ENCODE measurements at regions not wholly inside any gene's neighbourhood (a gene's known extent, or its start where the extent isn't known, plus 50 kb on each side); places are given as distances from the start of the nearest gene placed in this dataset.
"Not testable (repeated sequence)": the region's sequence is repeated elsewhere in the genome, so short reads cannot be mapped to it uniquely, and the experiment has no call there.

DNA sequence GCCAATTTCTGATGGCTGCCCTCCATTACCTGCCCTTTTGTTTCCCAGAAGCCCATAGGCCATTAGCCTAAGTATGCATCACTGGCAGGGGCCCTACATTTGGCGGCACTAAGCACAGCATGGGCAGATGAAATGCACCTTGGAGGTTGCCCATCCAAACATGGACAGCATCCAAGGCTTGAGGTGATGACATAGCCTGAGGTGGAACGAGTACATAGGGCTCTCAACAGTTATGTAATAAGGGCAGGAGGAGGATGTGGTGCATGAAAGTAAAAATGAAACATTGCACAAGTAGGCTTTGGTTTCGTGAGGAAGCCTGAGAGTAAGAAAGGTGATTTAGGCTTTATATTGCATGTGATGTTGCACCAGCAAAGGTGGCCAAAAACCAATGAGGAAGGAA, 148.1 kb downstream of the FAM76B start:
- no peak for DNase-seq

DNA sequence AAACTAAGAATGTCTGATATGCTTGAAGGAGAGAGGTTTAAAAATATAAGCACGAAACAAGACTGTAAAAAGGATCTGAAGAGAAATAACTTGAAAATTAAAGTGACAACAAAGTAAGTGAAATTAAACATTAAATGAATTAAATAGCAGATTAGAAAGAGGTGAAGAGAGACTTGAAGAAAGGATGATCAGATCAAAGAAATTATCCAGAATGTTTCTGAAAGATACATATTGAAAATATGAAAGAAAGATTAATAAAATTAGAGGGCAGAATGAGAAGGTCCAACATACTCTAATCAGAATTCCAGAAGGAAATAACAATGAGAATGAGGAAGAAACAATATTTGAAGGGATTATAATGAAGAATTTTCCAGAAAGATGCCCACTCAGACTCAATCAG, 151.1 kb downstream of the FAM76B start:
- no peak for DNase-seq

DNA sequence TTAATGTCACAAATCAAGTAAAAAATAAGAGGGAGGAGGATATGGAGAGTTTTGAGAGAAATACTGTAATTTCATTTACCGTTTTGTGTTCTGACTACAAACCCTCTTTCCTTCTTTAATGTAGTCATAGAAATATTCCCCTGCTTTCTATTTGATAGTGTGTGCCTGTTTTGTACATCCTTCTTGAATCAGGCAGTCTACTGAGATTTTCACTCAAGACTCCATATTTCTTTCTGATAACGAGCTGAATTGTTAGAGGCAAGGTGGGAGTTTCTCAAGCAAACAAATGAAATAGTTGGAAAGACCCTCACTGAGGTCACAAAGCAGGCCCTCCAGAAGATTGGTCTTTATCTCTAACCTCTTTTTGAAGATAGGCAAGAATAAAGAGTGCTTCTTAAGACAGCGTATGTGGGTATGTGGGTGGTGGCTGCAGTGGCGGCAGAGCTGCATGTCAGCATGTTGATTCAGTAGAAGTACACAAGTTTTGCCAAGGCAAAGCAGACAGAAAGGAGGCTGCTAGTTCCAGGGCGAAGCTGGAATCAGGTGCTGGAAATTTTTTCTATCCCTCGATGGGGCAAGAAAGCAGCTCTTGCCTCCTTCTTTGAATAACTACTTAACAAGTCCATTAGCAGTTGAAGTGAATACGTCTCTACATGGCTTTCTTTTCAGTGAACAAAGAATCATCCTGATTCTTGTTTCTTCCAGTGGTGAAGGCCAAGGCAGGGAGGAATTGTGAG, 164.2 kb downstream of the FAM76B start:
- DNase-seq: no peak

DNA sequence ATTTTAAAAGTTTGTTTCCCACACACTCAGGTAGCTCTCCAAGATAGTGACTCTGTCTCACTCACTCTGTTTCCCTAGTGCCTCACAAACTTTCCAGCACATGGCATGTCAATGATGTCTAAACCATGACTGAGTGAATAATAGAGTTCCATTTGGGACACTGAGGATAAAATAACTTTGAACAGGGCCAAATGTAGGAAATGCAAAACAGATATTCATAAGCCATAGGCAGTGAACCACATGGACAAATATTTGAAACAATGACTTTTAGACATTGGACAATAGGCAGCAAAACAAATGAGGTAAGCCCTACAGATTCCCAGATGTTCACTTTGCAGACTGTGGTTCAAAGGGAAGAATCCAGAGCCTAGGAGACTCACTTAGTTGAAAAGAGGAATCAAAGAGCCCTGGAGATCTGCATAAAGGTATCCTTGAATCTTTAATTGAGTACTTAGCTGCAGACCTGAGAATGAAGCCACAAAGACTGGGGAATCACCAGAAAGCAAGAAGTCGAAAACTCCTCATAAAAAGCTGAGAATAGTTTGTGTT, 173.3 kb downstream of the FAM76B start:
- no peak for DNase-seq

DNA sequence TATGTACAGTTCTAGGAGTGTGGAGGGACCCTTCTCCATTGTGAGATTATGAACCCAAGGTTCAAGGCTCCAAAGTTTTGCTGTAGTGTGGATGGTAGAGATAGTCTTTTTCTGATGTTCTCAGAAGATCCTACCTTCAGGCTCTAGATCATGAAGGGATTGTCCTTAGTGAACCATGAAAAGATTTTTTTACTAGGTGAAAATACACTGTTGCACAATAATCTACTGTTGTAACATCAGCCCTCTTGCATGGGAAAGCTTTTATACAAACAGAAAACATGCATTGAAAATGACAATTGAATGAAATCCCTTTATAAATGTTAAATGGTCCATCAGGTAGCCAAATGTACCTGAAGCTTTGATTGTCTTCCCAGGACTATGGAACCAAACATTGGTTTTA, 177.8 kb downstream of the FAM76B start:
- no peak for DNase-seq

DNA sequence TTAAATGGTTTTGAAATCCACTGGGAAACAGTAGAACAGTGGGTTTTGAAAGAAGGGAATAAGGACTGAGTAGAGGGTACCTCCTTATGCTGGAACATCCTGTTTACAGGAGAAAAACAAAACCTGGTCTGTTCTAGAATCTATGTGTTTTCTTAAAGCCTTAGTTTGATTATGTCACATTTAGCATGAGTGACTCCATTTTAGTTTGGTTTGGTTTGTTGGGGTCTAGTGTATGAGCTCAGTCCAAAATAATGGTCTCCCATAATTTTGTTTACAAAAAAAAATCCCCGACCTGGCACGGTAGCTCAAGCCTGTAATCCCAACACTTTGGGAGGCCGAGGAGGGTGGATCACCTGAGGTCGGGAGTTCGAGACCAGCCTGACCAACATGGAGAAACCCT, 179.4 kb downstream of the FAM76B start:
- not testable (repeated sequence) for DNase-seq

DNA sequence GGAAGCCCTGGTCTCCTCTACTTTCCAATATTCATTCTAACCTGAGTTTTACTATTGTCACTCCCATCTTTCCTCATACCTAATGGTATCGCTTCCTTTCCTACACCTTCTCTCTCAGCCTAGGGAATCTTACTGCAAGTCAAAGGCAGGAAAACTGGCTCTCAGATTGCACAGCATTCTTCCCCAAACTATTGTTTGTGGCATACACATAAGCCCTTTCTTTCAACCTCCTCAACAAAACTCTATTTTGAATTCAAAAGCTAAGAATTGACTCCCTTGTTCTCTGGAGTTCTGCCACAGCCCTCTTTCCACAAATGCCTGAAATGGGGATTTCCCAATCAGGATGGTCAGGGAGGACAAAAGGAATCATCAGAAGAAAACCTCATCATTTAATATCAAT, 181.5 kb downstream of the FAM76B start:
- DNase-seq: no peak

DNA sequence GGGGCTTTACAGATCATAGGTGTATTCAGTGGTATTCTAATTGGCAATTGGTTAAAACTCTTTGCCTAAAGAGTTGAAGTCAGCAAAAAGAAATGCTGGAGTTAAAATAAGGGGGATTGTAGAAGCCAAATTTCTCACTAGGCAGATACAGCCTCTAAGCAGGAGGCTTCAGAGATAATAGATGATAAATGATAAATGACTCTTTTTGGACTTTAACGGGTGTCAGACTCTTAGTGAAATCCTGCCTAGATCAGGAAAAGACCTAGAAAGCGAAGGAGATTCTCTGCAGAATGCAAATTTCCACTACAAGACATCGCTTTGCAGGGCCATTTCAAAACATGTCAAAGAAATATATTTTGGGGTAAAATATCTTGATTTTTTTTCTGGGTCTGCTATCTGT, 182.8 kb downstream of the FAM76B start:
- DNase-seq: no peak

DNA sequence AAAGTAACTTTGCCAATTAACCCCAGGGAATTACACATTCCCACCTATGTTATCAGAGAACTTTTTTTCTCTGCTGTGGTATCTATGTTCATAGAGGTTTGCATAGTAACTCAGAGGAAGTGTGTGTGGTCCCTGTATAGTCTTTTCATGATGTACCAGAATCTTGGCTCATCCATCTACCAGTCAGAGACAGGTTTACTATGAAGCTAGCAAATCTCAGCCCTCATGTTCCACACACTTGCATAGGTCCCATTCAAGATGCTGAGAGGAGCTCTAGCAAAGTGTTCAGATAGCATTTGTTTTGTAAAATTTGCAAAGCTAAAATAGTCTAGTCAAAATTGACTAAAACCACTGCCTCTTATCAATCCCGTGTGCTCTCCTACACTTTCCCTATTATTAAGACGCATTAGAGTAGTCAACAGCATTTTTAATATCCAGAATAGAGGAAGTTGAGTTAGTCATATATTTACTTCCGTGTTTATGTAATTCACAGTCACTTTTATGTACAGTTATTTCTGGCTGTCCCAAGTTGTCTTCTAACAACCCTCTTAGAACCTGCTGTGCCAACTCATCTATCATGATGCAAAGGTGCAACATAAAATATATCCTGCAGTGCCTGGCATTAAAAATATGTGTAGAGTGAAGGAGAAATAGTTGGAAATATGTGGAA, 184.2 kb downstream of the FAM76B start:
- DNase-seq: no peak

DNA sequence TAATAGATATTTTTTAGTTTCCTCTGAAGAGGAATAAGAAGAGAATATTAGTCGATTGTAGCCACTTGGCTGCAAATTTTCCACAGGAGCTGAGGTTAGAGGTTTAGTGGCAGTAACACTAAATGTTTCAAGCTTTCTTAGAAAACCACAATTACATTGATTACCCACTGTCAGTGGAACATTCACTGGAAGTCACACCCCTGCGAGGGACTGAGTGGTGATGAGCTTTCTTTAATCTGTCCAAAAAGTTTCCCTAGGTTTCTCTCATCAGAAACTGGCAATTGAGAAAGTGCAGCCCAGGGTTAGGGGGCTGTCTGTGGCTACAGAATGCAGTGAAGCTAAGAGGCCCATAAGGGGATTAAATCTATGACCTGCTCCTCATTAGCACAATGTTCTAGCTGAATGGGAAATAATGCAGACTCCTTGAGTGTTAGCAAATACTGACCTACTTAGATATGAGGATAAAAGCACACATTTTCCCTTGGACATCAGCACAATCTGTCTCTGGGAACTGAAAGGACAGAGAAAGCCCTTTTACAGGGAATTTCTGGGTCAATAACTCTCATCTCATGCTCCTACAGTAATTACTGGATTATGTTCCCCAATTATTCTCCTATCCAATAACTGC, 189.5 kb downstream of the FAM76B start:
- DNase-seq: no peak

DNA sequence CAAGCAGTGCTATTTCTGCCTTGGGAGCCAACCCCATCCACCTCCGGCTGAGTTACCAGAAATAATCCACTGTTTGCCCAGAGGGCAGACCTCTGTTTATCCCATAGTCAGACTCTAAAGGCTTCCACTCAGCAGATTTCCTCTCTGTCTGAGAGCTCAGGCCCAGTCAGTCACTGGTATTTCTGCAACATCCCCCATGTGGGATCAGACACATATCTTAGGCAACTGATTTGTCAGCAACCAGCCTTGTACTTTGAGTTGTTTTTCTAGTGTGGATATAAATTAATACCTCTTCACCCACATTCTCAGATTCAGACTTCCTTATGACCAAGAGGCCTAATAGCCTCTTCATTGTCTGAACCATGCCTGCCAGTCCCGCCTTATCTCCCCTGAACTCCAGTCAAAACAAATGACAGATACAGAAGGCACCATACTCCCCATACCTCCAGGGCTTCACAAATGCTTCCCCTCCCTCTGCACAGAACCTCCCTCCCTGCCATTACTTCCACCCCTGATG, 193.6 kb downstream of the FAM76B start:
- DNase-seq: no peak

DNA sequence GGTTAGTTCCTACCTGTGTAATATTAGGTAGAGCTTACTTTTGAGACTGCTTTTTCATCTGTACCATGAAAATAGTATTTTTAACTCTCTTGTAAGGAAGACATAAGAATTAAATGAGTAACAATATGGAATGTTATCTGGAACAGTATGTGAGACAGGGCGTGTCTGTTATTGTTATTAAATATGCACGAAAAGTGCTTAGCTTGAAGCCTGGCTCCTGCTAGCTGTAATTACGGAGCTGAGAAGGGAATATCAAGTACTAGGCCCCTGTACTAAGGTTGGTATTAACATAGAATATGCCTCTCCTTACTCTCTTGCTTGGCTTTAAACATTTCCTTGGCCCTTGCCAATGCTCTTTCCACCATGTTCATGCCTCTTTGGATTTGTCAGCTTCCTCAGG, 194.0 kb downstream of the FAM76B start:
- DNase-seq: no peak

DNA sequence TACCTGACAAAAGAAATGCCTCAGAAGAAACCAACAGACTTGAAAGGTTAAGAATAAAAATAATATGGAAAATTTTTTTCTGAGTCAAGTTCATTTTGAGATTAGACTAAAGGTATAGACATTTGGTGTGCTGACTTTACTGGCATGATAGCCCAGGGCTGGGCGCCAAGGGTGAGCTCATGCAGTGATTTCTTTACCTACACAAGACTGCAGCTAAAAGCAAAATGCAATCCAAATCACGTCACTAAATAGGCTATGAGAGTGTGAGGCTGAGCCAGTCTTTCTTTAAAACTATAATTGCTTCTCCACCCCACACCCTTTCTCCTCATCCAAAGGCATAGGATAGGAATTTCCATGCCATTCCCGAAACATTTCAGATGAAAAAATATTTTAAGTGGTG, 196.5 kb downstream of the FAM76B start:
- no peak for DNase-seq

DNA sequence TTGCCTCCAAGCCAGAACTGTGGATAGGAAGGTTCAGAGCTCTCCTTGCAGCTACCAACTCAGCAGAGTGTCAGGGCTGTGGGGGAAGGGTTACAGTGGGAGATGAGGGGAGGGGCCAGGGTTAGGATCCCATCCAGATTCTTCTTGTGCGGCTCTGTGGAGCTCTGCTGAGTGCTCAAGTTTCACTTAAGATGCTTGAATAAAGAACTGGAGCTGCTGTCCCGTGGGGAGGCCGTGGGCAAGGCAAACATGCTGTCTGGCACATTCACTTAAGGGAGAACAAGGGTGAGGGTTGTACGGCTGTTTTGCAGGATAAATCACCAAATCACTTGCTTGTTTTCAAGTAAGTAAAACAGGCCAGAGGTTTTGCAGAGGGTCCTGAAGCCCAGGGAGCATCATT, 197.1 kb downstream of the FAM76B start:
- no peak for DNase-seq

DNA sequence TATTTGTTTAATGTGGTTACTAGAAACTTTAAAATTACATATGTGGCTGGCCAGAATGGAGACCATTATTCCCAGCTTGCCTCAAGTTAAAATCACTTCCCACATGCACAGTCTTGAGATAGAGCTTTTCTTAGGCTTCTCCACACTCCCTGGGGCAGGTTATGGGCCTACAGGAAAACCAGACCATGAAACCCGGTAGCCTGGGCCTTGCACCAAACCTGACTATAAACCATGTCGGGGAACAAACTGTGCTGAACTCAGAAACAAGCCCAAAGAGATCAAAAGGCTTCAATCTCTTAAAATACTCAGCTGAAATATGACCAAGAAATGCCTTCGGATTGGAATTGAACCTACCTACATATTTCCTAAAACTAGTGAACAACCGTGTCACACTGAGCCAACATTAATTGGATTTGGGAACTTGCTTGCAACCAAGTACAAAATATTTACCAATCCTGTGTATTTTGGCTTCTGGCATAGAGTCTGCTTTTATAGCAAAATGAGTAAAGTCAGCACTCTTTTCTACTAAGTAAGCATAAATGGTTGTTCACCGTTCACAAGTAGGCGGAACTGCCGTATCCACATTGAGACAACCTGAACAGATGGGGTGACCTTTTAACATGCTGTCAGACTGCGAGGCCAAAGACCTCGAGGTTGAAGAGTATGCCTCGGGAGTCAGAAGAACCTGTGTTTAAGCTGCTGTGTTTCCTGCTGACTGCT, 199.5 kb downstream of the FAM76B start:
- DNase-seq: no peak

DNA sequence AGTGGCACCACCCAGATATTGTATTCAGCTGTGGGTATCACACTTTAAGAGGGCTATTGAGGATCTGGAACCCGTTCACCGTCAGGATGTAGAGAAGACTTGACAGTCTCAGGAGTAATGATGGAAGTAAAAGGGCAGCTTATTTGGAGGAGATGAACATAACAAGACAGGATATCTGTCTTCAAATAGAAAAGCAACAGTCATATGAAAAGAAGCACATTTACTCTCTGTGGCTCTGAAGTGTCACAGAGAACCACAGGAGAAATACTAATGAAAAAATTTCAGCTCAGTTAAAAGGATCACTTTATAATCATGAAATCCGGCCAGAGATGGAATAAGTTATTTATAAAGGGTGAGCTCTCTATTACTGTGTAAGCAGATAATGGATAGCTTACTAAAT, 200.8 kb downstream of the FAM76B start:
- DNase-seq: no peak

DNA sequence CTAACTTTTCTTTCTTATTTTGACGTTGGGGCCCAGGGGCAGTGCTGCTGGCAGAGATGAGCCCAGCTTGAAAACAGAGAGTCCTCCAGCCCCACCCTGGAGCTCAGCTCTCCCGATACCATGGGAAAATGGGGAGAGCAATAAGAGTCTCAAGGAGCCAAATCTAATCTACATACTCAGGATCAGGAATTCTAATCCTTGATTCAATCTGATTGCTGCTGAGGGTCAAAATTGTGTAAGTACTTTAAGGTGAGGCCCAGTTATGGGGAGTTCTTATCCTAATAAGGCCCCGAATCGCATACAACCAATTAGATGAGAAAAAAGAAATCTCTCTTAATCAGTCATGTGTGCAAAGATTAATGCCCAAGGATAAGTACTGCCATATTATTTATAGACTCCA, 202.9 kb downstream of the FAM76B start:
- DNase-seq: no peak

DNA sequence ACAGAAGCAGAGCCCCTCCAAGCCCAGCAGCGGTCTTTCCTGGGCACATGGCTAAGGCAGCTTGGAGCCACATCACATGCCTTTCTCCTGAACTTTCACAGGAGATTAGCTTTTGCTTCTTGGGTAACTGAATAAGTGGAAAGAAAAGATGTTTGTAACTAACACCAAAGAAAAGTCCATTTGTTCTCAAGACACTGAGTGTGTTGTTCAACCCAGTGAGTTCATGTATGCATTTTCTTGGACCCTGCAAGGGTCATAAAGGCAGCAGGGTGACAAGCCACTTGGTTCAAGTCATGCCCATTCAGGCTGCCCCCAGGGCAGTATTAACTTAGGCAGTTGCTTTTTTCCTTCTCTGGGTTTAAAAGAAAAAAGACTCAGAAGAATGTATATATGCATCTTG, 203.4 kb downstream of the FAM76B start:
- DNase-seq: no peak

DNA sequence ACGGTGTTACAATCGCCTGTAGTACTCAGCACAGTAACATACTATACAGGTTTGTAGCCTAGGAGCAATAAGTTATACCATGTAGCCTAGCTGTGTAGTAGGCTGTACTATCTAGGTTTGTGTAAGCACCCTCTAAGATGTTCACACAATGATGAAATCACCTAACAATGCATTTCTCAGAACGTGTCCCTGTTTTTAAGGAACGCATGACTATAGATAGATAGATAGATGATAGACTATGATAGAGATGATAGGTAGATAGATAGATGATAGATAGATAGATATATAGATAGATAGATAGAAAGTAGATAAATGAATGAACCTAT, 203.9 kb downstream of the FAM76B start:
- DNase-seq: no peak

DNA sequence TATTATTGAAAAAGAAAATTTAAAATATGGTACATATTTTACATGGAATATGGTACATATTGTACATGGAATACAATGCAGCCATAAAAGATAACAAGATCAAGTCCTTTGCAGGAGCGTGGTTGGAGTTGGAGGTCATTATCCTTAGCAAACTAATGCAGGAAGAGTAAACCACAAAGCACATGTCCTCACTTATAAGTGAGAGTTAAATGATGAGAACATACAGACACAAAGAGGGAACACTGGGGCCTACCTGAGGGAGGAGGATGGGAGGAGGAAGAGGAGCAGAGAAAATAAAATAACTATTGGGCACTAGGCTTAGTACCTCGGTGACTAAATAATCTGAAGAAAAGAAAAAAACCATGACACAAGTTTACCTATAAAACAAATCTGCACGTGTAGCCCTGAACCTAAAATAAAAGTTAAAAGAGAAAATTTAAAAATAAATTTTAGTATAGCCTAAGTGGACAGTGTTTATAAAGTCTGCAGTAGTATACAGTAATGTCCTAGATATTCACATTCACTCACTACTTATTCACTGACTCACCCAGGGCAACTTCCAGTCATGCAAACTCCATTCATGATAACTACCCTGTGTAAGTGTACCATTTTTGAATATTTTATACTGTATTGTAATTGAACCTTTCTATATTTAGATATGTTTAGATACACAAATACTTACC, 204.4 kb downstream of the FAM76B start:
- DNase-seq: no peak

DNA sequence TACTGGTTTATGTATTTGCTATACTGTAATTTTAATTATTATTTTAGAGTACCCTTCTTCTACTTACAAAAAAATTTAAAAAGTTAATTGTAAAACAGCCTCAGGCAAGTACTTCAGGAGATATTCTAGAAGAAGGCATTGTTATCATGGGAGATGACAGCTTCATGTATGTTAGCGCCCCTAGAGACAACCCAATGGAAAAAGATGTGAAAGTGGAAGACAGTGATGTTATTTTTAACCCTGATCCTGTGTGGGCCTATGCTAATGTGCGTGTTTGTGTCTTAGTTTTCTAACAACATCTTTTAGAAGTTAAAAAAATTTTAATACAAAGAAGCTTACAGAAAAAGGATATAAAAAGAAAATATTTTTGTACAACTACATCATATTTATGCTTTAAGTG, 205.0 kb downstream of the FAM76B start:
- no peak for DNase-seq

DNA sequence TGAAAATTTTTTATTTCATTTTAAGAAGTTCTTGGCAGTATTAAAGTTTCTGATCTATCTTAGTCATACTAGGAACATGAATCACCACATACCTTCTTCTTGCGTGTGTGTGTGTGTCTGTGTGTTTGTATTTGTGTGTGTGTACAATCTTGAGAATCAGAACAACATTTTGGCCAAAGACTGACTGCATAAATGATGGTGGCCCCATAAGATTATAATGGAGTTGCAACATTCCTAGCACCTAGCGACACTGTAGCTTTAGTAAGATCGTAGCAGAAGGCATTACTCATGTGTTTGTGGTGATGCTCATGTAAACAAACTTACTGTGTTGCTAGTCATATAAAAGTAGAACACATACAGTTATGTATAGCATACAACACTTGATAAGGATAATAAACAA, 205.4 kb downstream of the FAM76B start:
- no peak for DNase-seq
